GM13976 (cell line): ENCODE measurements at regions not wholly inside any gene's neighbourhood (a gene's known extent, or its start where the extent isn't known, plus 50 kb on each side); places are given as distances from the start of the nearest gene placed in this dataset.

Experiments
- DNase-seq: peaks from one replicate; pipeline ENCODE4 v3.0.0; 2012; ENCODE audit warnings: low spot score
- in situ Hi-C: fragments of 300-500 bp; cut with MboI; formaldehyde crosslinking; loops from one replicate; pipeline ENCODE4 v1.12.0; 2022; ENCODE audit warnings: low sequenced_read_pairs, mixed read lengths, inconsistent platforms; ENCODE audit not compliant: unreplicated experiment
- TF ChIP-seq, protein P1 (sequence below): IDR thresholded peaks from 2 replicates; pipeline ENCODE4 v1.5.1; 2012; ENCODE audit warnings: borderline replicate concordance, mild to moderate bottlenecking; ENCODE audit not compliant: insufficient read depth; ENCODE audit errors: extremely low read depth, missing control alignments, control extremely low read depth

DNA sequence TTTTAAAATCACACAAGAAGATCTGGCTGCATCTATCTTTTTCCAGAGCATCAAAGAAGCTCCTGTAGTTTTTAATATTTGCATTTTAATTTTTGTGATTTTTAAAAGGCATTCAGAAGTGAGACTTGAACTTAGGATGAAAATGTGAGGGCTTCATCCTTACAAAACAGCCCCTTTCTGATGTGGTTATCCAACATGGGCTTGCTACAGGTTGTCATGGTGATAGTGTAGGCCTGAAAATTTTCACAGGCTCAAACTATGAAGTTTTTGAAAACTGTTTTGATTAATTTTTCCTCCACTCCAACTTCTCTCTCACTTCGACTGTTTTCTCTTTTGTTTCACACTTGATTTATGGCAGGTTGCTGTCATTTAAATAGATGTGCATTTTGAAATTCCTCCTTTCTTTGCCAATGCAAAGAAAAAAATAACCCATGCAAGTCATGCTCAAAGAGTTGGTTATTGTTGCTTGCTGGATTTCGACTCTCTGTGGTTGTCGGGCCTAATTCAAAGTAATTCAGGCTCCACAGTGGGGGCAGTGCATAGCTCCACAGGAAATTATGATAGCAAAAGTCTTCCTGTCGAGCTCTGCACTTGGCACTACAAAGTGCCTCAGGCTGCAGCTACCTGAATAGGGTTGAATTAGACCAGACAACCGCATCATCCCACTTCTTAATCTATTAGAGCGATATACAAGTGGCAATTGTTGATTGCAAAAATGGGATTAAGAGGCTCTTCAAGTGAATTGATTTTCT lies 201.0 kb upstream of the GPR101 start:
- TF ChIP-seq, protein P1, sequence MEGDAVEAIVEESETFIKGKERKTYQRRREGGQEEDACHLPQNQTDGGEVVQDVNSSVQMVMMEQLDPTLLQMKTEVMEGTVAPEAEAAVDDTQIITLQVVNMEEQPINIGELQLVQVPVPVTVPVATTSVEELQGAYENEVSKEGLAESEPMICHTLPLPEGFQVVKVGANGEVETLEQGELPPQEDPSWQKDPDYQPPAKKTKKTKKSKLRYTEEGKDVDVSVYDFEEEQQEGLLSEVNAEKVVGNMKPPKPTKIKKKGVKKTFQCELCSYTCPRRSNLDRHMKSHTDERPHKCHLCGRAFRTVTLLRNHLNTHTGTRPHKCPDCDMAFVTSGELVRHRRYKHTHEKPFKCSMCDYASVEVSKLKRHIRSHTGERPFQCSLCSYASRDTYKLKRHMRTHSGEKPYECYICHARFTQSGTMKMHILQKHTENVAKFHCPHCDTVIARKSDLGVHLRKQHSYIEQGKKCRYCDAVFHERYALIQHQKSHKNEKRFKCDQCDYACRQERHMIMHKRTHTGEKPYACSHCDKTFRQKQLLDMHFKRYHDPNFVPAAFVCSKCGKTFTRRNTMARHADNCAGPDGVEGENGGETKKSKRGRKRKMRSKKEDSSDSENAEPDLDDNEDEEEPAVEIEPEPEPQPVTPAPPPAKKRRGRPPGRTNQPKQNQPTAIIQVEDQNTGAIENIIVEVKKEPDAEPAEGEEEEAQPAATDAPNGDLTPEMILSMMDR: no peak
- in situ Hi-C loops: no loop called here
- DNase-seq: no peak

DNA sequence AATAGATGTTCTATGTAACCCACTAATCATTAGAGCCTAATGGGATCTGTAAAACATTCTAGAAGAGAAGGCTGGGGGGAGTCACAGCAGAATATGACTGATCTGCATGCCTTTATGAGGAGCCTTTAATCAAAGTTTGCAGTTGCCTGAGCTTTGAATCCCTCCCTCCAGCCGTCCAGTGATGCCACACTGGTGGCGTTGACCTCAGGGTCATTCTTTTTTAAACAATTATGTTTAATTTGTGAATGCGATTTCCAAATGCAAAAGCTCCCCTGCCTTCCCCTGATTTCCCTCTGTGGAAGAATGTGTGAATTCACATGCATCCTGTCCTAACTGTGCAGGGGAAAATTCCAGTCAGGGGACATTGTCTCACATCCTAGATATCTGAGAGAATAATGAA lies 199.7 kb upstream of the GPR101 start:
- TF ChIP-seq, protein P1: no peak
- no peak for DNase-seq
- in situ Hi-C loops: no loop called here

DNA sequence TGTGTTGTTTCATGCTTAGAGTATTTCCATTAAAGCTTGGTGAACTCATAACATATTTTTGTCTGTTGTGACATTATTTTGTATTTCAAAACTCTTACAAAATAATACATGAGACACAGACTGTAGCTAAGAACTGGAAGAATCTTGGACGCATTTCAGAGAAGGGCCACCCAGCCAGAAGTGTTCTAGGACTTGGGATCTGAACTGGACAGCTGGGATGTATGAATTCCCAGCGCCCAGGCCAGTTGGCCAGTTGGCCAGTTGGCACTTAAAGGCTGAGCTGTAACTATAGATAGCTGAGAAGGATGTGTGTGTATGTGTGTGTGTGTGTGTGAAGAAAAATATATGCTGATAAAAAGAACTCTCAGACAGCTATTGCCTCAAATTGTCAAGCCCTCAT lies 193.4 kb upstream of the GPR101 start:
- DNase-seq: no peak
- TF ChIP-seq, protein P1: no peak
- in situ Hi-C loops: no loop called here

GRCh38 chrX:137215467-137215866 lies 181.7 kb upstream of the GPR101 start:
- TF ChIP-seq, protein P1: no peak
- in situ Hi-C loops: no loop called here
- no peak for DNase-seq

- TF ChIP-seq, protein P1: no peak
- in situ Hi-C loops: no loop called here
- no peak for DNase-seq
Observed at GRCh38 chrX:137212078-137212632, 178.4 kb upstream of the GPR101 start.

DNA sequence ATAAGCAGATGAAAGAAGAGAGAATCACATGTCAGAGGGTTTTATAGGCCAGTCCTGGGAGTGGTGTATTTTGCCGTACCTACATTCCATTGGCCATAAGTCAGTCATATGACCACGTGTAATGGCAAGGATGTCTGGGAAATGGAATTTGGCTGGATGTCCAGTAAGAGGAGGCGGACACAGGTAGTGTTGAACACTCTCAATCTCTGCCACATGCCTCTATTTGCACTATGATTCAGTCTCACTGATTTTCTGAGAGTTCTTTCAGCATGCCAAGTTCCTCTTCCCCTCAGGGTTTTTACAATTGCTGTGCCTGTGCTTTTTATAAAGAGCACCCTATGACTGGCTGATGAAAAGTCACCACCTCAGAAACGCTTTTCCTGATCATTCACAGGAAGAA lies 164.2 kb upstream of the GPR101 start:
- in situ Hi-C loops: no loop called here
- DNase-seq: no peak
- TF ChIP-seq, protein P1: no peak

DNA sequence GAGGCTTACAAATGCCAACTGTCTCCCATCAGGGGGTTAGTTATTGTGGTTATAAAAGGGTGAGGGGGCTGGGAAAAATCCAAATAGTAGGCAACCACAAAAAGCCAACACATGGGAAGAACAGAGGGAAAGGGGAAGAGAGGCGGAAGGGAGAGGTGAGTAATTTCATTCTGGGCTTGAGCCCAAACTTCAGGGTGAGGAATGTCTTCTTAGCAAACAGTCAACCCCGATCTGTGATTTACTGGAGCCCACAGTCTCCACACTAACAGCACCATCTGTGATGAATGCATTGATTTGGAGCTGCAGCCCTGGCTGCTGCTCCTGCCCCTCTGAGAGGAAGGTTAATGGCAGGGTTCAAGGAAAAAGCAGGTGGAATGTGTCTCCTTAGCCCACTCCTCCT lies 162.2 kb upstream of the GPR101 start:
- no peak for DNase-seq
- in situ Hi-C loops: no loop called here
- TF ChIP-seq, protein P1: no peak
